Natural killer cell (primary cell): ENCODE measurements at regions not wholly inside any gene's neighbourhood (a gene's known extent, or its start where the extent isn't known, plus 50 kb on each side); places are given as distances from the start of the nearest gene placed in this dataset.

Experiments
- ATAC-seq, 3 donors: fragments of 150-1000 bp in 2 of 3; fragments of 200-7000 bp in 1 of 3; cut with Tn5 transposase; 1 replicate in 1 of 3; 2 replicates in 2 of 3; pipeline ENCODE4 v1.10.0; 2021; ENCODE audit warnings: mild to moderate bottlenecking in 2 of 3, moderate library complexity in 2 of 3
- DNase-seq, 2 donors: peaks; one replicate each; pipeline versions ENCODE4 v3.0.0 to v3.0.0-alpha.2; 2013 to 2021; ENCODE audit warnings: mixed read lengths in 1 of 2
- H3K27ac ChIP-seq: one replicate; pipeline ENCODE4 v1.5.1; 2013; ENCODE audit warnings: mild to moderate bottlenecking, low read length
- H3K27me3 ChIP-seq: one replicate; pipeline ENCODE4 v1.6.1; 2013; ENCODE audit warnings: low read length; ENCODE audit not compliant: control insufficient read depth, insufficient read depth
- H3K36me3 ChIP-seq: one replicate; pipeline ENCODE4 v1.6.1; 2013; ENCODE audit warnings: low read length; ENCODE audit not compliant: control insufficient read depth, insufficient read depth
- H3K4me1 ChIP-seq: one replicate; pipeline ENCODE4 v1.6.1; 2013; ENCODE audit warnings: low read length; ENCODE audit not compliant: control insufficient read depth, insufficient read depth
- H3K4me3 ChIP-seq: one replicate; pipeline ENCODE4 v1.5.1; 2013; ENCODE audit warnings: low read length
- H3K9me3 ChIP-seq: one replicate; pipeline ENCODE4 v1.6.1; 2013; ENCODE audit warnings: low read length; ENCODE audit not compliant: control insufficient read depth, insufficient read depth
- H3K27ac Mint-ChIP-seq, 2 donors: one replicate each; pipeline ENCODE4 v1.8.0; 2022; ENCODE audit warnings: mild to moderate bottlenecking in 2 of 2, mixed read lengths in 2 of 2, moderate library complexity in 1 of 2
- H3K27me3 Mint-ChIP-seq, 2 donors: one replicate each; pipeline ENCODE4 v1.8.0; 2022; ENCODE audit warnings: low read depth in 2 of 2, mixed read lengths in 2 of 2
- H3K36me3 Mint-ChIP-seq: one replicate; pipeline ENCODE4 v1.8.0; 2022; ENCODE audit warnings: mixed read lengths
- H3K4me1 Mint-ChIP-seq, 2 donors: one replicate each; pipeline ENCODE4 v1.8.0; 2022; ENCODE audit warnings: mixed read lengths in 2 of 2
- H3K4me3 Mint-ChIP-seq: one replicate; pipeline ENCODE4 v1.8.0; 2022; ENCODE audit warnings: mild to moderate bottlenecking, moderate library complexity, mixed read lengths
- H3K9me3 Mint-ChIP-seq, 2 donors: one replicate each; pipeline ENCODE4 v1.8.0; 2022; ENCODE audit warnings: mixed read lengths in 2 of 2
- WGBS: methylation state at CpG from one replicate; pipeline ENCODE4 v1.1.7; 2013; ENCODE audit warnings: missing lambda C conversion rate; ENCODE audit not compliant: insufficient coverage; 5-methylcytosine and 5-hydroxymethylcytosine counted together
- intact Hi-C: fragments of 100-400 bp; cut with micrococcal nuclease; formaldehyde crosslinking; loops from one replicate; pipeline ENCODE4 v1.14.2; 2022
- TF ChIP-seq, protein P1 (sequence below): fragments of 200-600 bp; IDR thresholded peaks from one replicate; pipeline ENCODE4 v1.8.0; 2022; ENCODE audit warnings: antibody characterized with exemption

GRCh38 chr3:139292192-139292591, 51.6 kb upstream of the MRPS22 start:
- Mint-ChIP-seq H3K4me1 (no peaks in the 10 kb centered on the region), H3K4me3 (no peak overlapping the region), H3K27me3 (peaks cover 0 to 3% of the 10 kb centered on the region in 2 donors), H3K27ac (no peak overlapping the region), H3K36me3 (no peaks in the 10 kb centered on the region), H3K9me3 (no peaks in the 10 kb centered on the region)
- H3K27ac ChIP-seq: no peak overlapping the region
- intact Hi-C loops: no loop called here
- no peaks in the 10 kb centered on the region for H3K4me1 ChIP-seq
- H3K4me3 ChIP-seq: no peak overlapping the region
- WGBS: 79% methylated on average over 7 of the region's 7 CpGs
- ATAC-seq (no peak), DNase-seq (no peak)
- H3K27me3 ChIP-seq: no peaks in the 10 kb centered on the region
- H3K36me3 ChIP-seq: no peaks in the 10 kb centered on the region
- no peaks in the 10 kb centered on the region for H3K9me3 ChIP-seq
- TF ChIP-seq, protein P1, sequence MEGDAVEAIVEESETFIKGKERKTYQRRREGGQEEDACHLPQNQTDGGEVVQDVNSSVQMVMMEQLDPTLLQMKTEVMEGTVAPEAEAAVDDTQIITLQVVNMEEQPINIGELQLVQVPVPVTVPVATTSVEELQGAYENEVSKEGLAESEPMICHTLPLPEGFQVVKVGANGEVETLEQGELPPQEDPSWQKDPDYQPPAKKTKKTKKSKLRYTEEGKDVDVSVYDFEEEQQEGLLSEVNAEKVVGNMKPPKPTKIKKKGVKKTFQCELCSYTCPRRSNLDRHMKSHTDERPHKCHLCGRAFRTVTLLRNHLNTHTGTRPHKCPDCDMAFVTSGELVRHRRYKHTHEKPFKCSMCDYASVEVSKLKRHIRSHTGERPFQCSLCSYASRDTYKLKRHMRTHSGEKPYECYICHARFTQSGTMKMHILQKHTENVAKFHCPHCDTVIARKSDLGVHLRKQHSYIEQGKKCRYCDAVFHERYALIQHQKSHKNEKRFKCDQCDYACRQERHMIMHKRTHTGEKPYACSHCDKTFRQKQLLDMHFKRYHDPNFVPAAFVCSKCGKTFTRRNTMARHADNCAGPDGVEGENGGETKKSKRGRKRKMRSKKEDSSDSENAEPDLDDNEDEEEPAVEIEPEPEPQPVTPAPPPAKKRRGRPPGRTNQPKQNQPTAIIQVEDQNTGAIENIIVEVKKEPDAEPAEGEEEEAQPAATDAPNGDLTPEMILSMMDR: no peak

- TF ChIP-seq, protein P1: no peak
- no peaks in the 10 kb centered on the region for H3K9me3 ChIP-seq
- H3K36me3 ChIP-seq: no peaks in the 10 kb centered on the region
- Mint-ChIP-seq H3K4me3 (no peak overlapping the region), H3K4me1 (no peaks in the 10 kb centered on the region), H3K27ac (no peak overlapping the region), H3K9me3 (no peaks in the 10 kb centered on the region), H3K27me3 (peaks cover 0 to 3% of the 10 kb centered on the region in 2 donors), H3K36me3 (no peaks in the 10 kb centered on the region)
- DNase-seq (no peak), ATAC-seq (no peak)
- no peaks in the 10 kb centered on the region for H3K4me1 ChIP-seq
- H3K4me3 ChIP-seq: no peak overlapping the region
- intact Hi-C loops: no loop called here
- no peaks in the 10 kb centered on the region for H3K27me3 ChIP-seq
- WGBS: 75% methylated on average over 15 of the region's 15 CpGs
- no peak overlapping the region for H3K27ac ChIP-seq
Measured at GRCh38 chr3:139292711-139293664, 50.8 kb upstream of the MRPS22 start.

GRCh38 chr3:139293665-139294023, 50.2 kb upstream of the MRPS22 start:
- Histone ChIP-seq H3K36me3 (no peaks in the 10 kb centered on the region), H3K27me3 (no peaks in the 10 kb centered on the region), H3K4me1 (no peaks in the 10 kb centered on the region), H3K27ac (no peak overlapping the region), H3K4me3 (no peak overlapping the region), H3K9me3 (no peaks in the 10 kb centered on the region)
- ATAC-seq (no peak), DNase-seq (no peak)
- WGBS: 72% methylated on average over 2 of the region's 2 CpGs
- TF ChIP-seq, protein P1: no peak
- Mint-ChIP-seq H3K27ac (no peak overlapping the region), H3K27me3 (peaks cover 0 to 3% of the 10 kb centered on the region in 2 donors), H3K4me1 (no peaks in the 10 kb centered on the region), H3K9me3 (no peaks in the 10 kb centered on the region), H3K4me3 (no peak overlapping the region), H3K36me3 (no peaks in the 10 kb centered on the region)
- intact Hi-C loops: no loop called here
